ENCODE measurements at regions not wholly inside any gene's neighbourhood (a gene's known extent, or its start where the extent isn't known, plus 50 kb on each side); places are given as distances from the start of the nearest gene placed in this dataset.

DNA sequence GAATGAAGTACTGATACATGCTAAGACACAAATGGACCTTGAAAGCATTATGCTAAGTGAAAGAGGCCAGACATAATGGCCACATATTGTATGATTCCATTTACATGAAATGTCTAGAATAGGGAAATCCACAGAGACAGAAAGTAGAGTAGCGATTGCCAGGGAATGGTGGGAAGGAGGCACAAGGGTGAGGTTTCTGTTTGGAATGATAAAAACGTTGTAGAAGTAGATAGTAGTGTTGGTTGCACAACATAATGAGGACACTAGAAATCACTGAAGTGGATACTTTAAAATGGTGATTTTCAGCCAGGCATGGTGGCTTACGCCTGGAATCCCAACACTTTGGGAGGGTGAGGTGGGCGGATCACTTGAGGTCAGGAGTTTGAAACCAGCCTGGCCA, 97.6 kb upstream of the VANGL1 start:
- no peak overlapping the region for H2BK120ac ChIP-seq (ENCODE audit: low read depth, low read length, poor library complexity, severe bottlenecking)
- no peak overlapping the region for H3K23ac ChIP-seq (ENCODE audit: insufficient read length, low read depth, low read length)
- no peaks in the 10 kb centered on the region for H3K27me3 ChIP-seq (ENCODE audit: insufficient read depth, low read length)
- H3K4me2 ChIP-seq (ENCODE audit: insufficient read depth, insufficient read length, low read length), result no peak overlapping the region
- H3K79me2 ChIP-seq (ENCODE audit: insufficient read depth, low read length), result no peaks in the 10 kb centered on the region
- WGBS (ENCODE audit: extremely low coverage, insufficient read length, low lambda C conversion rate), result no CpG with 5 or more reads among the region's 4 CpGs
- no peak overlapping the region for H3K14ac ChIP-seq (ENCODE audit: insufficient read depth, low read length)
- no peak overlapping the region for H3T11ph ChIP-seq (ENCODE audit: low read length)
- no peak overlapping the region for H4K91ac ChIP-seq (ENCODE audit: insufficient read length, low read depth, low read length)
- peaks cover 12 to 15% of the 10 kb centered on the region in 2 experiments for H3K4me1 Mint-ChIP-seq
- no peak overlapping the region for H2BK20ac ChIP-seq (ENCODE audit: low read depth, low read length, poor library complexity, severe bottlenecking)
- H3K9ac ChIP-seq (ENCODE audit: extremely low read depth, insufficient read length, low read length), result no peak overlapping the region
- no peak overlapping the region for H3K56ac ChIP-seq (ENCODE audit: insufficient read length, low read depth, low read length)
- DNase-seq, result no peak
- H2AFZ ChIP-seq (ENCODE audit: low read length), result no peak overlapping the region
- H3K27ac Mint-ChIP-seq, result peak overlapping the region in 1 of 3 experiments; percentile 20; a peak in 1 of 7 replicates
- H3K36me3 Mint-ChIP-seq (ENCODE audit: insufficient read depth in 1 of 3, low read depth in 3 of 3), result peaks cover 0 to 3% (median 0%) of the 10 kb centered on the region in 3 experiments; a peak in 1 of 7 replicates
- H3K4ac ChIP-seq (ENCODE audit: low read depth, low read length), result no peak overlapping the region
- H4K8ac ChIP-seq (replicated peaks; ENCODE audit: insufficient read length, low read depth, low read length), result no peak overlapping the region
- H3K9me3 Mint-ChIP-seq, result no peaks in the 10 kb centered on the region; a peak in 1 of 5 replicates
- H4K5ac ChIP-seq (ENCODE audit: insufficient read length, low read depth, low read length), result no peak overlapping the region
- H4K20me1 ChIP-seq (ENCODE audit: control insufficient read depth, insufficient read depth, insufficient read length), result no peaks in the 10 kb centered on the region
- no peaks in the 10 kb centered on the region; the same call in none of the 2 replicates for H3K27me3 Mint-ChIP-seq (ENCODE audit: low read depth)
- no peak overlapping the region for H3K4me3 Mint-ChIP-seq
- no peak overlapping the region for H2BK12ac ChIP-seq (ENCODE audit: insufficient read length, low read depth, low read length)
- H3K27ac ChIP-seq (ENCODE audit: insufficient read length, low read depth, low read length), result no peak overlapping the region
- H3K9me3 ChIP-seq (ENCODE audit: control insufficient read depth, low read depth, low read length), result no peaks in the 10 kb centered on the region
- no peak overlapping the region for H2BK15ac ChIP-seq (ENCODE audit: low read depth, low read length)
- H3K18ac ChIP-seq (ENCODE audit: insufficient read length, low read depth, low read length), result no peak overlapping the region
- TF ChIP-seq, protein P1, sequence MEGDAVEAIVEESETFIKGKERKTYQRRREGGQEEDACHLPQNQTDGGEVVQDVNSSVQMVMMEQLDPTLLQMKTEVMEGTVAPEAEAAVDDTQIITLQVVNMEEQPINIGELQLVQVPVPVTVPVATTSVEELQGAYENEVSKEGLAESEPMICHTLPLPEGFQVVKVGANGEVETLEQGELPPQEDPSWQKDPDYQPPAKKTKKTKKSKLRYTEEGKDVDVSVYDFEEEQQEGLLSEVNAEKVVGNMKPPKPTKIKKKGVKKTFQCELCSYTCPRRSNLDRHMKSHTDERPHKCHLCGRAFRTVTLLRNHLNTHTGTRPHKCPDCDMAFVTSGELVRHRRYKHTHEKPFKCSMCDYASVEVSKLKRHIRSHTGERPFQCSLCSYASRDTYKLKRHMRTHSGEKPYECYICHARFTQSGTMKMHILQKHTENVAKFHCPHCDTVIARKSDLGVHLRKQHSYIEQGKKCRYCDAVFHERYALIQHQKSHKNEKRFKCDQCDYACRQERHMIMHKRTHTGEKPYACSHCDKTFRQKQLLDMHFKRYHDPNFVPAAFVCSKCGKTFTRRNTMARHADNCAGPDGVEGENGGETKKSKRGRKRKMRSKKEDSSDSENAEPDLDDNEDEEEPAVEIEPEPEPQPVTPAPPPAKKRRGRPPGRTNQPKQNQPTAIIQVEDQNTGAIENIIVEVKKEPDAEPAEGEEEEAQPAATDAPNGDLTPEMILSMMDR (conservative IDR thresholded peaks at IDR 0.05), result no peak
- H2BK5ac ChIP-seq (ENCODE audit: insufficient read length, low read length), result no peak overlapping the region
- H3K79me1 ChIP-seq (ENCODE audit: insufficient read depth, low read depth, low read length, poor library complexity, severe bottlenecking), result no peaks in the 10 kb centered on the region
- no peak overlapping the region for H2AK5ac ChIP-seq (ENCODE audit: insufficient read length, low read length)
- H3K23me2 ChIP-seq (ENCODE audit: insufficient read length, low read depth, low read length, poor library complexity, severe bottlenecking), result no peaks in the 10 kb centered on the region
- peaks cover 3% of the 10 kb centered on the region; the same call in 1 of the 2 replicates for H3K4me1 ChIP-seq (ENCODE audit: insufficient read depth, low read length)

All from H9 (cell line).